Effector memory CD4-positive, alpha-beta T cell (primary cell): ENCODE measurements at regions not wholly inside any gene's neighbourhood (a gene's known extent, or its start where the extent isn't known, plus 50 kb on each side); places are given as distances from the start of the nearest gene placed in this dataset.
"Not testable (repeated sequence)": the region's sequence is repeated elsewhere in the genome, so short reads cannot be mapped to it uniquely, and the experiment has no call there.

Experiments
- DNase-seq, 3 donors: peaks; one replicate each; pipeline ENCODE4 v3.0.0-alpha.2; 2020
- H3K27ac ChIP-seq: 2 replicates; pipeline ENCODE4 v1.7.0; 2013; ENCODE audit warnings: mild to moderate bottlenecking, low read length, moderate library complexity; ENCODE audit not compliant: insufficient read depth, poor library complexity, severe bottlenecking
- H3K27me3 ChIP-seq: replicated peaks from 2 replicates; pipeline ENCODE4 v1.7.0; 2013; ENCODE audit warnings: mild to moderate bottlenecking, low read length; ENCODE audit not compliant: insufficient read depth, control insufficient read depth, poor library complexity, severe bottlenecking
- H3K36me3 ChIP-seq: 2 replicates; pipeline ENCODE4 v1.7.0; 2013; ENCODE audit warnings: mild to moderate bottlenecking, low read length, moderate library complexity; ENCODE audit not compliant: control insufficient read depth, insufficient read depth
- H3K4me1 ChIP-seq: 2 replicates; pipeline ENCODE4 v1.7.0; 2013; ENCODE audit warnings: low read length, mild to moderate bottlenecking; ENCODE audit not compliant: control insufficient read depth, insufficient read depth, poor library complexity, severe bottlenecking
- H3K4me3 ChIP-seq: 2 replicates; pipeline ENCODE4 v1.7.0; 2013; ENCODE audit warnings: low read length, low read depth, mild to moderate bottlenecking; ENCODE audit not compliant: insufficient read depth, poor library complexity, severe bottlenecking
- H3K9me3 ChIP-seq: 2 replicates; pipeline ENCODE4 v1.7.0; 2013; ENCODE audit warnings: mild to moderate bottlenecking, low read length, moderate library complexity; ENCODE audit not compliant: control insufficient read depth

- Histone ChIP-seq H3K27ac (no peak overlapping the region), H3K27me3 (no peaks in the 10 kb centered on the region), H3K36me3 (no peaks in the 10 kb centered on the region), H3K4me1 (no peaks in the 10 kb centered on the region), H3K9me3 (no peaks in the 10 kb centered on the region), H3K4me3 (no peak overlapping the region)
- no peak for DNase-seq
Measured at GRCh38 chr6:160804639-160805038, 102.6 kb downstream of the PLG start.

DNA sequence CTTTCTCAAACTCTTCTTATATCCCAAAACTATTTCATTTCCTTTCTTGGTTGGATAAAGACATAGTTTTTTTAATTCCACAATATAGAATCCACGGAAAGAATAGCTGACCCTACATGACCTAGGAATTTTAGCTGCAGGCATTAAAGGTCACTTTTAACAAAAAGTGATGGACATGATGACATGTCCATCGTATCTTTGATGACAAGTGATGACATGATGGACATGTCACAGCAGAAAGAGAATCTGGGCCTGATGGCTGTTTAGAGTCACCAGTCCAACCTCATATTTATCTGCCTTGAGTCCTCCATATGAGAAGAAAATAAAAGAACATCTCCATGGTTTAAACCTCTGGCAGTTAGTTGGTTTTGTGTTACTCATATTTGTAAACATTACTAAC is 106.2 kb downstream of the PLG start:
- no peaks in the 10 kb centered on the region for H3K4me1 ChIP-seq
- no peak overlapping the region for H3K4me3 ChIP-seq
- no peaks in the 10 kb centered on the region for H3K36me3 ChIP-seq
- DNase-seq = no peak
- H3K27ac ChIP-seq = no peak overlapping the region
- no peaks in the 10 kb centered on the region for H3K9me3 ChIP-seq
- no peaks in the 10 kb centered on the region for H3K27me3 ChIP-seq

GRCh38 chr6:160810238-160810637 is 108.2 kb downstream of the PLG start:
- no peaks in the 10 kb centered on the region for H3K27me3 ChIP-seq
- H3K4me3 ChIP-seq = no peak overlapping the region
- H3K27ac ChIP-seq = no peak overlapping the region
- DNase-seq = no peak
- H3K36me3 ChIP-seq = no peaks in the 10 kb centered on the region
- H3K4me1 ChIP-seq = no peaks in the 10 kb centered on the region
- H3K9me3 ChIP-seq = no peaks in the 10 kb centered on the region

GRCh38 chr6:160812097-160812496 is 110.1 kb downstream of the PLG start:
- no peak overlapping the region for H3K27ac ChIP-seq
- no peaks in the 10 kb centered on the region for H3K9me3 ChIP-seq
- H3K4me3 ChIP-seq = no peak overlapping the region
- no peak for DNase-seq
- H3K27me3 ChIP-seq = no peaks in the 10 kb centered on the region
- no peaks in the 10 kb centered on the region for H3K36me3 ChIP-seq
- no peaks in the 10 kb centered on the region for H3K4me1 ChIP-seq

DNA sequence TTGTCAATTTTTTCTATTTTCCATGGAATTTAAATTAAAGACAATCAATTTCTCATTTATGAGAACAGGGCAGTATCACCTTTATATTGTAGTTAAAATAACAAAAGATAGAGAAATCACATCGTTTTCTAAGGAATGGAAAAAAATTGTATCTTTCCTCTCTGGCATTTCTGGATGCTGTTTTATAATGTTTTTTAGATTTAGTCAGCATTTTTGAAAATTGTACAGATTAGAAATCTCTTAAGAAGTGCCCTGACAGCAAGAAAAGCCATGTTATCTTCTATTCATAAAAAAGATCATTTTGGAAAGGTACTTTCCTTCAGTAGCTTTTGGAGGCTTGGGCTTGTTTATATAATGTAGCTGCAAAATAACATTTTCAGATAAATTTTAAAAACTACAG is 116.9 kb downstream of the PLG start:
- H3K36me3 ChIP-seq = no peaks in the 10 kb centered on the region
- DNase-seq = no peak
- H3K9me3 ChIP-seq = no peaks in the 10 kb centered on the region
- no peaks in the 10 kb centered on the region for H3K27me3 ChIP-seq
- no peak overlapping the region for H3K4me3 ChIP-seq
- H3K4me1 ChIP-seq = no peaks in the 10 kb centered on the region
- H3K27ac ChIP-seq = no peak overlapping the region

GRCh38 chr6:160820661-160821060 is 118.6 kb downstream of the PLG start:
- H3K4me1 ChIP-seq, H3K27ac ChIP-seq, H3K9me3 ChIP-seq, H3K4me3 ChIP-seq, H3K36me3 ChIP-seq, H3K27me3 ChIP-seq, DNase-seq: not testable (repeated sequence)

GRCh38 chr6:160831739-160832138 is 129.7 kb downstream of the PLG start:
- Histone ChIP-seq H3K9me3 (no peaks in the 10 kb centered on the region), H3K27ac (no peak overlapping the region), H3K4me3 (no peak overlapping the region), H3K27me3 (no peaks in the 10 kb centered on the region), H3K36me3 (no peaks in the 10 kb centered on the region), H3K4me1 (no peaks in the 10 kb centered on the region)
- DNase-seq = no peak

DNA sequence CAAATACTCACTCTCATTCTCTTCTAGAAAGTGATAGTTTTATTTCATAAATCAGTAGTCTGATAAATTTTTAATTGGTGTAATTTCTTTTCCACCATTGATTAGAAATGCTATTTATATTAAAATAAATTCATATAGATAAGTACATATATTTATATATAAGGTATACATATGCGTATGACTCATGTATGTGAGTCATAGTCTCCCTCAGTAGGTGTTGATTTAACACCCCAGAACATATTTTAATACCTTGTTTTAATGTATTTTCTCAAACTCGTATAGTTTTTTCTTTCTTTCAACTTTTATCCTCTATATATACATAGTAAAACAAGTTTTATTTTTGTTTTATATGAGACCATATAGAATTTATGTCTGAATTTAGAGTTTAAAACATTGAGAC is 130.4 kb downstream of the PLG start:
- Histone ChIP-seq H3K27ac (no peak overlapping the region), H3K4me1 (no peaks in the 10 kb centered on the region), H3K27me3 (no peaks in the 10 kb centered on the region), H3K4me3 (no peak overlapping the region), H3K36me3 (no peaks in the 10 kb centered on the region), H3K9me3 (no peaks in the 10 kb centered on the region)
- DNase-seq = no peak

- Histone ChIP-seq H3K27me3 (no peaks in the 10 kb centered on the region), H3K27ac (no peak overlapping the region), H3K9me3 (no peaks in the 10 kb centered on the region), H3K4me3 (no peak overlapping the region), H3K4me1 (no peaks in the 10 kb centered on the region), H3K36me3 (no peaks in the 10 kb centered on the region)
- no peak for DNase-seq
Measured at GRCh38 chr6:160837146-160837545, 135.1 kb downstream of the PLG start.

- DNase-seq = no peak
- Histone ChIP-seq H3K4me3 (no peak overlapping the region), H3K9me3 (no peaks in the 10 kb centered on the region), H3K27me3 (no peaks in the 10 kb centered on the region), H3K4me1 (no peaks in the 10 kb centered on the region), H3K36me3 (no peaks in the 10 kb centered on the region), H3K27ac (no peak overlapping the region)
Measured at GRCh38 chr6:160851031-160851430, 140.5 kb upstream of the MAP3K4 start.

- no peak overlapping the region for H3K27ac ChIP-seq
- no peak overlapping the region for H3K4me3 ChIP-seq
- DNase-seq = no peak
- H3K9me3 ChIP-seq = no peaks in the 10 kb centered on the region
- no peaks in the 10 kb centered on the region for H3K4me1 ChIP-seq
- no peaks in the 10 kb centered on the region for H3K27me3 ChIP-seq
- H3K36me3 ChIP-seq = no peaks in the 10 kb centered on the region
Measured at GRCh38 chr6:160853946-160854345, 137.6 kb upstream of the MAP3K4 start.
